Fibroblast of villous mesenchyme (primary cell): ENCODE measurements at regions not wholly inside any gene's neighbourhood (a gene's known extent, or its start where the extent isn't known, plus 50 kb on each side); places are given as distances from the start of the nearest gene placed in this dataset.
A peak's percentile ranks its signal among the peaks of the same experiment; 100 is the strongest.

Experiments
- DNase-seq: peaks from one replicate; pipeline ENCODE4 v3.0.0-alpha.2; 2010; ENCODE audit warnings: low read depth
- H3K4me3 ChIP-seq: 2 replicates; pipeline ENCODE4 v1.5.1; 2011; ENCODE audit warnings: low read depth, mild to moderate bottlenecking, low read length
- TF ChIP-seq, protein P1 (sequence below): IDR thresholded peaks from 2 replicates; pipeline ENCODE4 v1.5.1; 2012; ENCODE audit warnings: low read depth, mild to moderate bottlenecking, low read length; ENCODE audit not compliant: insufficient read depth

DNA sequence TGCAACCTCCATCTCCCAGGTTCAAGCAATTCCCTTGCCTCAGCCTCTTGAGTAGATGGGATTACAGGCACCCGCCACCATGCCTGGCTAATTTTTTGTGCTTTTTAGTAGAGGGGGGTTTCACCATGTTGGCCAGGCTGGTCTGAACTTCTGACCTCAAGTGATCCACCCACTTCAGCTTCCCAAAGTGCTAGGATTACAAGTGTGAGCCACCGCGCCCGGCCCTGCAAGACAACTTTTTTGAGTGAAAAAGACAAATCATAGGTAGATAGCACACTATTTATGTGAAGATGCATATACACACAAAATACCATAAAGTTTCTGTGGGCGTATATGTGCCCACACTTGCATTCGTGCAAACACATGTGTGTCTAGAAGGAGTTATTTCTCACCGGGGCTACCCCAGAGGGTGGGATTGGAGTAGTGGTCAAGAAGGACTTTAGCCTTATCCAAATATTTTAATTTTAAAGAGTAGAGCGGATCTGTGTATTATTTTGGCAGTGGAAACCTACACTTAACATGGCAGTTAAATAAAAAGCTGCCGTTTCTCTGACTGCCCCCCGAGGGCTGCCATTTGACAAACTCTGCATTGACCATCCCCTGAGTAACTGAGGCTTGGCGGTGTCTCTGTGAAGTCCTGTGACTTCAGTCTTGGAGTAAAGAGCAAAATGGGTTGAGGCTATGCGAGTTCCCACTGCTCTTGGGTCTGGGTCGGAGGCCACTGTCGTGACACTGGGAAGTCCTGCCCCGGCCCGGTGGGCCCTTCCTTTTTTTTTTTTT is 93.4 kb upstream of the PTCH1 start:
- TF ChIP-seq, protein P1, sequence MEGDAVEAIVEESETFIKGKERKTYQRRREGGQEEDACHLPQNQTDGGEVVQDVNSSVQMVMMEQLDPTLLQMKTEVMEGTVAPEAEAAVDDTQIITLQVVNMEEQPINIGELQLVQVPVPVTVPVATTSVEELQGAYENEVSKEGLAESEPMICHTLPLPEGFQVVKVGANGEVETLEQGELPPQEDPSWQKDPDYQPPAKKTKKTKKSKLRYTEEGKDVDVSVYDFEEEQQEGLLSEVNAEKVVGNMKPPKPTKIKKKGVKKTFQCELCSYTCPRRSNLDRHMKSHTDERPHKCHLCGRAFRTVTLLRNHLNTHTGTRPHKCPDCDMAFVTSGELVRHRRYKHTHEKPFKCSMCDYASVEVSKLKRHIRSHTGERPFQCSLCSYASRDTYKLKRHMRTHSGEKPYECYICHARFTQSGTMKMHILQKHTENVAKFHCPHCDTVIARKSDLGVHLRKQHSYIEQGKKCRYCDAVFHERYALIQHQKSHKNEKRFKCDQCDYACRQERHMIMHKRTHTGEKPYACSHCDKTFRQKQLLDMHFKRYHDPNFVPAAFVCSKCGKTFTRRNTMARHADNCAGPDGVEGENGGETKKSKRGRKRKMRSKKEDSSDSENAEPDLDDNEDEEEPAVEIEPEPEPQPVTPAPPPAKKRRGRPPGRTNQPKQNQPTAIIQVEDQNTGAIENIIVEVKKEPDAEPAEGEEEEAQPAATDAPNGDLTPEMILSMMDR, result no peak
- DNase-seq, result no peak
- H3K4me3 ChIP-seq, result no peak overlapping the region

DNA sequence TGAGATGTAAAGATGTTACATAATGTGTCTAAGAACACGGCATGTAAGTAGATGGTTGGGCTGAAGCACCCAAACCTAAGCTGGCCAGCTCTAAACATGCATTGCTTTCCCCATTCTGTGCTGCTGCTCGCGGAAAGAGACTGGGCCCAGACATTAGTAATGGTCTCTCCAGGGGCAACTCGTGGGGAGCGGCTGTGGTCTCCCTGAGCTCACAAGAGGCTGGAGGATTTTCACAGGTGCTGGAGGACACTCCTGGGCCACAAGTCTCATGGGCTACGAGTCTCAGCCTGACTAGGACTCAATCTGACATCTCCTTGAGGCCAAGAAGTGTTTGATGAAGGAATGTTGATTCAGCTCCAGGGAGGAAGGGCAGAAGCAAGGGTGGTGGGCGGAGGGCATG is 92.7 kb upstream of the PTCH1 start:
- H3K4me3 ChIP-seq, result no peak overlapping the region
- no peak for DNase-seq
- TF ChIP-seq, protein P1, result no peak

DNA sequence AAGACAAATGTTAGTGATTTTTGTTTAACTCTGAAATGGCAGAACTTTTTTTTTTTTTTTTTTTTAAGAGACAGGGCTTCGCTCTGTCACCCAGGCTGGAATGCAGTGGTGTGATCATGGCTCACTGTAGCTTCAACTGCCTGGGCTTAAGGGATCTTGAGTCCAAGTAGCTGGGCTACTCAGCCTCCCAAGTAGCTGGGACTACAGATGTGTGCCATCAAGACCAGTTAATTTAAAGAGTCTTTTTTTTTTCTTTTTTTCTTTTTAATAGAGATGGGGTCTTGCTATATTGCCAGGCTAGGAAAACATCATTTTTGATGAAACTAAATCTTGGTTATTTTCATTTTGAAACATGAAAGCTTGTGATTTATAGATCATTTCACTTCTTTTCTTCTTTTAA is 91.6 kb upstream of the PTCH1 start:
- TF ChIP-seq, protein P1, result no peak
- no peak overlapping the region for H3K4me3 ChIP-seq
- no peak for DNase-seq

DNA sequence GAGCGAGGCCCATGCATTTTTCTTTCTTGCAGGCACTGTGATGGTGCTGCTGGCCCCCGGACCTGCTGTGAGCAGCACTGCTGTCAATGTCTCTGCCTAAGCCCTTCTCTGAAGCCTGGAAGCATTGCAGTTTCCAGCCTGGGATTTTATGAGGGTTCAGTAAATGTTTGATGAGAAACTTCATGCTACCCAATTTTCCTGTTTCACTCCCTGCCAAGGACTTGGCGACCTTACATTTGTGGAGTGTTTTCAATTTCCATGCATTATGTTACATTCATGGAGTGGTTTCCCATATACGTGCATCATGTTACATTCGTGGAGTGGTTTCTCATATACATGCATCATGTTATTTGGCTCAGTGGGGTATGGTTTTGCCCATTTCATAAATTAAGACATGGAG is 90.7 kb upstream of the PTCH1 start:
- DNase-seq, result no peak
- no peak overlapping the region for H3K4me3 ChIP-seq
- TF ChIP-seq, protein P1, result no peak

DNA sequence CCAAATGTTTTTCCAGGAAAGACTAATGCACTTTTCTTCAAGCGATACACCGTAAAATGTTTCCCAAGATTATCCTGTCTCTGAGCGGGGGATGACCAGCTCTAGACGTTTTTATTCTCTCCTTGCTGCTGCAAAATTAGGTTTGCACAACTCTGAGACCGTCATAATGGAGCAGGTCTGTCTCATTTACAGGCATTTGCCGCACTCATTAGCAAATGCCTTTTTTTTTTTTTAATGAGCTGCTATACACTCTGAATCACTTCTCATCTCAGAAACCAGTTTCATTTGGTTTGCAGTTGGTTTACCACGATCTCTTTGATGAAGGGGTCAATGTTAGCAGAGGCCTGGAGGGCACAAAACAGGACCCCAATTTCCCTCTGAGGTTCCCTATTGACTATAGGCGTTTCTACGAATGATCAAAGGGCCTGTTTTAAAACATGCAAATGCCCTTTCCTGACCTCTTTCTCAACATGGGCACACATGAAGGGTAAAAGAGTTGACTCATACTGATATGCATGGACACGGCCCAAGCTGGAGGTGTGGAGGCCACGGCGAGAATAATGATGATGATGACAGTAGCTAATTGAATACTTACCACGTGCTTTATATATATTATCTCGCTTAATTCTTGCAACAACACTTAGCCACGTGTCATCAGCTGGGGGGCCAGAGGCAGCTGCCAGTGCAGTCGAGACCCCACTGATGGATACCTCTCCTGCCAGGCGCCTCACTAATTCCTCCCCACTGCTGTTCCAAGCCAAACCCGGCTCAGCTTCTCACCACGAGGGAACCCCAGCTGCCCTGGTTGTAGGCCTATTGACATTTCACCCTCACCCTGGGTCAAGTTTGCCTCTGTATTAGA is 89.9 kb upstream of the PTCH1 start:
- DNase-seq, result peak; percentile 52
- TF ChIP-seq, protein P1, result no peak
- no peak overlapping the region for H3K4me3 ChIP-seq

DNA sequence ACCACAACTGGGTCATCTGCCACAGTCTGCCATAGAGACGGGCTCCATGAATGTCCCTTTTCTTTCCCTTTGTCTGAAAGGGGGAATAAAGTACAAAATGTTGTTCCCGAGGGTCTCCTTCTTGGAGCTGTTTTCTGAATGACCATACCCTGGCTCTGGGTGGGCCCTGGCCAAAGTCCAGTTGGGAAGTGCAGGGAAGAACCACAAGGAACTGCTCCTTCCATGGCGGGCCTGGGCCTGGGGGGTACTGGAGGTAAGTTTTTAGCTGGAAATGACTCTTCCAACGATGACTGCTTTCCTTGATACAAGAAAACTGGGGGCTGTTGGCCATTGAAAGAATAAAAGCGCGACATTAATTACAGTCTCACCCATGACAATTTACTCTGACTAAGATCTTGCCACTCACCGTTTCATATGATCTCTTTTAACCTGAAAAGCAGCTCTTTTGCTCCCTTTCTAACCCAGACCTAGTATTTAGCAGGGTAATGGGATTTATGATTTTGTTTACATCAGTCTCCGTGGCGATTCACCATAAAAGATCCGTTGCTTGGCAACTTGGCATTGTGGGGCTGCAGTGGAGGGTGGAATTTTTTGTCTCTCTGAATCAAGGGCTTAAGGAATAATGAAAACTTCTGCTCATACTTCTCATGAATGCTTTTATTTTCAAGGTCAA is 89.2 kb upstream of the PTCH1 start:
- no peak overlapping the region for H3K4me3 ChIP-seq
- TF ChIP-seq, protein P1, result no peak
- no peak for DNase-seq
